IPS-18a (cell line): ENCODE measurements at regions not wholly inside any gene's neighbourhood (a gene's known extent, or its start where the extent isn't known, plus 50 kb on each side); places are given as distances from the start of the nearest gene placed in this dataset.

Experiments
- H3K27ac ChIP-seq: one replicate; pipeline ENCODE4 v1.5.1; 2013; ENCODE audit warnings: low read length
- H3K27me3 ChIP-seq: one replicate; pipeline ENCODE4 v1.6.1; 2013; ENCODE audit warnings: mild to moderate bottlenecking, low read length; ENCODE audit not compliant: control insufficient read depth, insufficient read depth
- H3K36me3 ChIP-seq: one replicate; pipeline ENCODE4 v1.6.1; 2013; ENCODE audit warnings: low read depth, low read length; ENCODE audit not compliant: control insufficient read depth
- H3K4me1 ChIP-seq: one replicate; pipeline ENCODE4 v1.6.1; 2013; ENCODE audit warnings: low read depth, low read length; ENCODE audit not compliant: control insufficient read depth
- H3K4me3 ChIP-seq: one replicate; pipeline ENCODE4 v1.5.1; 2013; ENCODE audit warnings: low read length
- H3K9ac ChIP-seq: one replicate; pipeline ENCODE4 v1.6.1; 2013; ENCODE audit warnings: mild to moderate bottlenecking, low read length, moderate library complexity
- H3K9me3 ChIP-seq: one replicate; pipeline ENCODE4 v1.6.1; 2013; ENCODE audit warnings: low read depth, low read length; ENCODE audit not compliant: control insufficient read depth

- Histone ChIP-seq H3K4me3 (no peak overlapping the region), H3K36me3 (no peaks in the 10 kb centered on the region), H3K27me3 (no peaks in the 10 kb centered on the region), H3K27ac (no peak overlapping the region), H3K9ac (no peak overlapping the region), H3K9me3 (no peaks in the 10 kb centered on the region), H3K4me1 (no peaks in the 10 kb centered on the region)
Observed at GRCh38 chr20:48069596-48069995, 284.3 kb upstream of the SULF2 start.

- no peak overlapping the region for H3K27ac ChIP-seq
- H3K9ac ChIP-seq: no peak overlapping the region
- no peaks in the 10 kb centered on the region for H3K4me1 ChIP-seq
- H3K27me3 ChIP-seq: no peaks in the 10 kb centered on the region
- no peaks in the 10 kb centered on the region for H3K36me3 ChIP-seq
- H3K9me3 ChIP-seq: no peaks in the 10 kb centered on the region
- no peak overlapping the region for H3K4me3 ChIP-seq
Observed at GRCh38 chr20:48066851-48067250, 281.6 kb upstream of the SULF2 start.

DNA sequence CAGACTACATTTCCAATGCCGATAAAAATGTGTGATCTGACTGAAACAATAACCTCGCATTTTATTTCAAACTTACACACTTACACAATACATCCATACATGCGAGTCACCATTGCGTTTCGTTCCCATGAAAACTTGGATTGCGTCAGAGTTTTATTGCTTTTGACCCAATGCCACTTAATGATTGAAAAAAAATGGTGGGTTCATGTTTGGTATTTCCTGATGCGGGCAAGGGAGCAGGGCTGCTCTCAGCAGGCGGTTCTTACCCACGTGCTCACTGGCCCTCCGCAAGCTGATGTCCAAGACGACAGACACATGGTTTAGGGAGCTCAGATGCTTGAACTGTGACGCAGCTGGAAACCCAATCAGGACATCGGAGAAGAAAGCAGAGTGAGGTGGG is 281.0 kb upstream of the SULF2 start:
- Histone ChIP-seq H3K27ac (no peak overlapping the region), H3K27me3 (no peaks in the 10 kb centered on the region), H3K36me3 (no peaks in the 10 kb centered on the region), H3K9me3 (no peaks in the 10 kb centered on the region), H3K4me1 (no peaks in the 10 kb centered on the region), H3K4me3 (no peak overlapping the region), H3K9ac (no peak overlapping the region)

GRCh38 chr20:48065833-48066232 is 280.6 kb upstream of the SULF2 start:
- Histone ChIP-seq H3K27me3 (no peaks in the 10 kb centered on the region), H3K9ac (no peak overlapping the region), H3K9me3 (no peaks in the 10 kb centered on the region), H3K27ac (no peak overlapping the region), H3K4me3 (no peak overlapping the region), H3K4me1 (no peaks in the 10 kb centered on the region), H3K36me3 (no peaks in the 10 kb centered on the region)

DNA sequence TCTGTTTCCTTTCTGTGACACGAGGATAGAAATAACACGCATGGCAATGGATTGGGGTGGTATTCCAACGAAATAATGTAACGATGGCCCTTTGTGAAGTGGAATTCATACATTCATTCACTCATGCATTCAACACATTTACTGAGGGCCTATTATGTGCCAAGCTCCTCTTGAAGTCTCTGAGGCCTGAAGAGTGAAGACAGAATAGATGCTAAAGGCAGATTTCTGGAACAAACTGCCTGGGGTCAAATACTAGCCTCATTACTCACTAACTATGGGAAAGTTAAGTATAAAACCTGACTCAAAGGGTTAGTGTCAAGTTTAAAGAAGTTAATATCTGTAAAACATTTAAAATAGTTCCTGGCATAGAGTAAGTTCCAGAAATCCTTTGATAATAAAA is 279.6 kb upstream of the SULF2 start:
- H3K27ac ChIP-seq: no peak overlapping the region
- H3K9ac ChIP-seq: no peak overlapping the region
- no peak overlapping the region for H3K4me3 ChIP-seq
- no peaks in the 10 kb centered on the region for H3K4me1 ChIP-seq
- no peaks in the 10 kb centered on the region for H3K27me3 ChIP-seq
- no peaks in the 10 kb centered on the region for H3K9me3 ChIP-seq
- no peaks in the 10 kb centered on the region for H3K36me3 ChIP-seq

- Histone ChIP-seq H3K9ac (no peak overlapping the region), H3K27me3 (no peaks in the 10 kb centered on the region), H3K9me3 (peaks cover 10% of the 10 kb centered on the region), H3K27ac (no peak overlapping the region), H3K4me3 (no peak overlapping the region), H3K4me1 (no peaks in the 10 kb centered on the region), H3K36me3 (no peaks in the 10 kb centered on the region)
Observed at GRCh38 chr20:48060841-48061720, 275.8 kb upstream of the SULF2 start.

GRCh38 chr20:48058611-48059559 is 273.6 kb upstream of the SULF2 start:
- Histone ChIP-seq H3K4me1 (no peaks in the 10 kb centered on the region), H3K36me3 (no peaks in the 10 kb centered on the region), H3K9ac (no peak overlapping the region), H3K9me3 (peaks cover 10% of the 10 kb centered on the region), H3K27ac (no peak overlapping the region), H3K4me3 (no peak overlapping the region), H3K27me3 (no peaks in the 10 kb centered on the region)

GRCh38 chr20:48057739-48058138 is 272.5 kb upstream of the SULF2 start:
- H3K4me1 ChIP-seq: no peaks in the 10 kb centered on the region
- H3K4me3 ChIP-seq: no peak overlapping the region
- no peak overlapping the region for H3K27ac ChIP-seq
- peaks cover 10% of the 10 kb centered on the region for H3K9me3 ChIP-seq
- no peak overlapping the region for H3K9ac ChIP-seq
- H3K27me3 ChIP-seq: no peaks in the 10 kb centered on the region
- H3K36me3 ChIP-seq: no peaks in the 10 kb centered on the region

- Histone ChIP-seq H3K27me3 (no peaks in the 10 kb centered on the region), H3K9me3 (peaks cover 10% of the 10 kb centered on the region), H3K4me1 (no peaks in the 10 kb centered on the region), H3K4me3 (no peak overlapping the region), H3K36me3 (no peaks in the 10 kb centered on the region), H3K9ac (no peak overlapping the region), H3K27ac (no peak overlapping the region)
Observed at GRCh38 chr20:48057251-48057650, 272.0 kb upstream of the SULF2 start.

GRCh38 chr20:48056218-48056617 is 270.9 kb upstream of the SULF2 start:
- Histone ChIP-seq H3K9ac (no peak overlapping the region), H3K9me3 (peaks cover 10% of the 10 kb centered on the region), H3K36me3 (no peaks in the 10 kb centered on the region), H3K4me1 (no peaks in the 10 kb centered on the region), H3K4me3 (no peak overlapping the region), H3K27ac (no peak overlapping the region), H3K27me3 (no peaks in the 10 kb centered on the region)

DNA sequence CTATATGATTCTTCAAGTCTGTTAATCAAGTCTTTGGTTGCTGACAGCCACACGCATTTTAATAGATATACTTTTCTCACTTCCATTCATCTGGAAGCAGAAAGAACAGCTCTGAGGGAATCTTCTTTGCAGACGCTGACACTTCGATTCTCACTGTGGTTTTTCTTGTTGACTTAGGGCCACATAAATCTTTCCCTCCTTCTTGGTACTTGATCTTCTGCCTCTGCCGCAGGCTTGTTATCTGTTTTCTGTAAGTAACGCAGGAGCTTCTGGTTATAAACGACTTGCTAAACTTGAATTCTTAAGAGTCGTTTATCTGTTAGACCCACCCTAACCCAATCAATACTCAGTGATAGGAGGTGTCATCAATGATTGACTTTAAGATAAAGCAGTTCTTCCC is 268.8 kb upstream of the SULF2 start:
- Histone ChIP-seq H3K36me3 (no peaks in the 10 kb centered on the region), H3K4me1 (no peaks in the 10 kb centered on the region), H3K27me3 (no peaks in the 10 kb centered on the region), H3K9ac (no peak overlapping the region), H3K9me3 (peaks cover 10% of the 10 kb centered on the region), H3K27ac (no peak overlapping the region), H3K4me3 (no peak overlapping the region)
